ENCODE measurements at regions not wholly inside any gene's neighbourhood (a gene's known extent, or its start where the extent isn't known, plus 50 kb on each side); places are given as distances from the start of the nearest gene placed in this dataset.

GRCh38 chr6:94245395-94245794 is 826.0 kb upstream of the EPHA7 start:
- H2AFZ ChIP-seq = no peak overlapping the region
- TF ChIP-seq CTCF (IDR thresholded peaks at IDR 0.05) = no peak
- no peak overlapping the region for H3K27ac ChIP-seq
- no peaks in the 10 kb centered on the region for H3K4me1 ChIP-seq
- no peak overlapping the region for H3K4me2 ChIP-seq (ENCODE audit: low read length)
- no peaks in the 10 kb centered on the region for H3K9me3 ChIP-seq (ENCODE audit: control insufficient read depth, low read length)
- no peaks in the 10 kb centered on the region for H3K27me3 ChIP-seq (ENCODE audit: control insufficient read depth, insufficient read depth, low read length)
- H3K79me2 ChIP-seq = no peaks in the 10 kb centered on the region
- no peaks in the 10 kb centered on the region for H3K36me3 ChIP-seq (ENCODE audit: control insufficient read depth, insufficient read depth, low read length)
- H3K9ac ChIP-seq = no peak overlapping the region
- H3K4me3 ChIP-seq (ENCODE audit: low read depth, low read length) = no peak overlapping the region

- H3K4me1 ChIP-seq = no peaks in the 10 kb centered on the region
- no peaks in the 10 kb centered on the region for H3K27me3 ChIP-seq (ENCODE audit: control insufficient read depth, insufficient read depth, low read length)
- no peak overlapping the region for H3K27ac ChIP-seq
- no peak for TF ChIP-seq CTCF (IDR thresholded peaks at IDR 0.05)
- no peaks in the 10 kb centered on the region for H3K79me2 ChIP-seq
- H3K4me2 ChIP-seq (ENCODE audit: low read length) = no peak overlapping the region
- no peaks in the 10 kb centered on the region for H3K9me3 ChIP-seq (ENCODE audit: control insufficient read depth, low read length)
- H3K9ac ChIP-seq = no peak overlapping the region
- no peak overlapping the region for H3K4me3 ChIP-seq (ENCODE audit: low read depth, low read length)
- no peaks in the 10 kb centered on the region for H3K36me3 ChIP-seq (ENCODE audit: control insufficient read depth, insufficient read depth, low read length)
- no peak overlapping the region for H2AFZ ChIP-seq
Measured at GRCh38 chr6:94238868-94239267, 819.5 kb upstream of the EPHA7 start.

DNA sequence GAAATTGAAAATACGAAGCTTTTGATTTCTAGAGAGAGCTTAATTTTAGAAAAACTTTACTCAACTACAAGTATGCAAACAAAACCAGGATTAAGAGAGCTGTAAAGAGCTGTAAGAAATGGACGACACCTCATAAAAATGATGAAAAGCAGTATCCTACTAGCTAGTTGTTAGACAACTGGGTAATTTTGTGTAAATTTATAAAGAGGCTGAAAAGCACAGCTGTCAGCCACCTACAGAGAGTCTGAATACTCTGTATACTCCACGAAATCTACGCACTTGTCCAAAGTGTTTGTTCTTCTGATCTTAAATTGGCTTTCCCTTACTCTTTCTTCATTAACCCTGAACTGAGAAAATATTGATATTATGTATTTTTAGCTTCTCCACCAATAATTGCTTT is 808.4 kb upstream of the EPHA7 start:
- Histone ChIP-seq H3K27me3 (ENCODE audit: control insufficient read depth, insufficient read depth, low read length) (no peaks in the 10 kb centered on the region), H3K79me2 (no peaks in the 10 kb centered on the region), H3K9me3 (ENCODE audit: control insufficient read depth, low read length) (no peaks in the 10 kb centered on the region), H3K4me3 (ENCODE audit: low read depth, low read length) (no peak overlapping the region), H3K9ac (no peak overlapping the region), H3K27ac (no peak overlapping the region), H3K36me3 (ENCODE audit: control insufficient read depth, insufficient read depth, low read length) (no peaks in the 10 kb centered on the region), H3K4me2 (ENCODE audit: low read length) (no peak overlapping the region), H2AFZ (no peak overlapping the region), H3K4me1 (no peaks in the 10 kb centered on the region)
- no peak for TF ChIP-seq CTCF (IDR thresholded peaks at IDR 0.05)

GRCh38 chr6:94217836-94218235 is 798.5 kb upstream of the EPHA7 start:
- Histone ChIP-seq H3K27me3 (ENCODE audit: control insufficient read depth, insufficient read depth, low read length) (no peaks in the 10 kb centered on the region), H3K4me3 (ENCODE audit: low read depth, low read length) (no peak overlapping the region), H3K4me1 (no peaks in the 10 kb centered on the region), H3K36me3 (ENCODE audit: control insufficient read depth, insufficient read depth, low read length) (no peaks in the 10 kb centered on the region), H3K9ac (no peak overlapping the region), H3K27ac (no peak overlapping the region), H3K4me2 (ENCODE audit: low read length) (no peak overlapping the region), H2AFZ (no peak overlapping the region), H3K9me3 (ENCODE audit: control insufficient read depth, low read length) (no peaks in the 10 kb centered on the region), H3K79me2 (no peaks in the 10 kb centered on the region)
- no peak for TF ChIP-seq CTCF (IDR thresholded peaks at IDR 0.05)

DNA sequence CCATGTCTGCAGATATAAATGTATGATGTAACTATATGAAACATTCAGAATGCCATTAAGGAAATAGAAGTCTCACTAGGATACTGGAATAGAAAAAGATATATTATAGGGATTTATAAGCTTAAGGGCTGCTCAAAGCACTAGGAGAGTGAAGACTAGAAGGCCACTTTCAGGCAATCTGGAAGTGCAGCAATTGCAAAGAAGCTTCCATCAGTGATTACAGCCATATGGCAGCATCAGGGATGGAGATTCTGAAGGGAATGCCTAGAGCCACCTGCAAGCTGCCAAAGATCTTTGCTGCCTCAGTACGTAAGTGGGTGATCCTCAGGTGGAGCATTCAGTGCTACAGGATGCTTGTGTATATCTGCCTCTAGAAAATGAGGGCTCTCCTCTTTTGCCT is 796.2 kb upstream of the EPHA7 start:
- H3K9me3 ChIP-seq (ENCODE audit: control insufficient read depth, low read length) = no peaks in the 10 kb centered on the region
- no peaks in the 10 kb centered on the region for H3K36me3 ChIP-seq (ENCODE audit: control insufficient read depth, insufficient read depth, low read length)
- H3K4me1 ChIP-seq = no peaks in the 10 kb centered on the region
- H3K4me2 ChIP-seq (ENCODE audit: low read length) = no peak overlapping the region
- H3K27me3 ChIP-seq (ENCODE audit: control insufficient read depth, insufficient read depth, low read length) = no peaks in the 10 kb centered on the region
- H3K9ac ChIP-seq = no peak overlapping the region
- no peak overlapping the region for H2AFZ ChIP-seq
- no peak for TF ChIP-seq CTCF (IDR thresholded peaks at IDR 0.05)
- H3K4me3 ChIP-seq (ENCODE audit: low read depth, low read length) = no peak overlapping the region
- H3K27ac ChIP-seq = no peak overlapping the region
- no peaks in the 10 kb centered on the region for H3K79me2 ChIP-seq
